SK-N-SH treated with all-trans-retinoic acid at 6 μM for 48 hours (cell line): ENCODE measurements at regions not wholly inside any gene's neighbourhood (a gene's known extent, or its start where the extent isn't known, plus 50 kb on each side); places are given as distances from the start of the nearest gene placed in this dataset.

Source experiments
- ATAC-seq: fragments of 200-7000 bp; cut with Tn5 transposase; 3 replicates; pipeline ENCODE4 v1.9.1; 2020; ENCODE audit warnings: mild to moderate bottlenecking, moderate library complexity
- ARNTL ChIP-seq: fragments of 450-650 bp; formaldehyde crosslinking; IDR thresholded peaks from 2 replicates; pipeline ENCODE4 v1.5.0; 2020; ENCODE audit warnings: low read depth, mild to moderate bottlenecking, moderate library complexity, borderline replicate concordance
- BACH2 ChIP-seq: fragments of 250-450 bp; sonication (Bioruptor Pico); IDR thresholded peaks from 2 replicates; pipeline ENCODE4 v1.9.0; 2021; ENCODE audit warnings: mild to moderate bottlenecking, borderline replicate concordance
- CSRNP3 ChIP-seq: fragments of 250-450 bp; sonication (Bioruptor Pico); IDR thresholded peaks from 2 replicates; pipeline ENCODE4 v1.5.1; 2021; ENCODE audit warnings: mild to moderate bottlenecking, moderate library complexity
- GLIS3 ChIP-seq: fragments of 250-450 bp; sonication (Bioruptor Pico); IDR thresholded peaks from 2 replicates; pipeline ENCODE4 v1.5.0; 2020; ENCODE audit warnings: mild to moderate bottlenecking, moderate library complexity
- ISL1 ChIP-seq: fragments of 250-450 bp; sonication (Bioruptor Pico); IDR thresholded peaks from 2 replicates; pipeline ENCODE4 v2.1.2; 2022; ENCODE audit warnings: mild to moderate bottlenecking, moderate library complexity
- OSR1 ChIP-seq: fragments of 250-450 bp; sonication (Bioruptor Pico); IDR thresholded peaks from 2 replicates; pipeline ENCODE4 v1.8.0; 2022; ENCODE audit warnings: moderate library complexity, mild to moderate bottlenecking, inconsistent platforms
- PATZ1 ChIP-seq: fragments of 250-450 bp; sonication (Bioruptor Pico); IDR thresholded peaks from 2 replicates; pipeline ENCODE4 v1.8.0; 2020; ENCODE audit warnings: mild to moderate bottlenecking, moderate library complexity, borderline replicate concordance
- PPARA ChIP-seq: fragments of 250-450 bp; sonication (Bioruptor Pico); IDR thresholded peaks from 2 replicates; pipeline ENCODE4 v1.5.0; 2020; ENCODE audit warnings: mild to moderate bottlenecking, borderline replicate concordance
- RARB ChIP-seq: fragments of 250-450 bp; sonication (Bioruptor Pico); IDR thresholded peaks from 2 replicates; pipeline ENCODE4 v1.8.0; 2021; ENCODE audit warnings: mild to moderate bottlenecking, moderate library complexity
- SNAI2 ChIP-seq: fragments of 250-450 bp; sonication (Bioruptor Pico); IDR thresholded peaks from 2 replicates; pipeline ENCODE4 v1.5.0; 2020; ENCODE audit warnings: mild to moderate bottlenecking, moderate library complexity
- TCF4 ChIP-seq: fragments of 250-450 bp; sonication (Bioruptor Pico); IDR thresholded peaks from 2 replicates; pipeline ENCODE4 v1.8.0; 2021; ENCODE audit warnings: mild to moderate bottlenecking, moderate library complexity, borderline replicate concordance
- TOX ChIP-seq: fragments of 250-450 bp; sonication (Bioruptor Pico); IDR thresholded peaks from 2 replicates; pipeline ENCODE4 v1.8.0; 2021; ENCODE audit warnings: mild to moderate bottlenecking, moderate library complexity, borderline replicate concordance
- ZC3H10 ChIP-seq: fragments of 250-450 bp; sonication (Bioruptor Pico); IDR thresholded peaks from 2 replicates; pipeline ENCODE4 v1.5.1; 2021; ENCODE audit warnings: mild to moderate bottlenecking, moderate library complexity
- ZFP3 ChIP-seq: fragments of 250-450 bp; sonication (Bioruptor Pico); IDR thresholded peaks from 2 replicates; pipeline ENCODE4 v1.5.0; 2020; ENCODE audit warnings: mild to moderate bottlenecking, moderate library complexity
- ZFP30 ChIP-seq: fragments of 450-650 bp; formaldehyde crosslinking; IDR thresholded peaks from 2 replicates; pipeline ENCODE4 v1.5.0; 2022; ENCODE audit warnings: mild to moderate bottlenecking, moderate library complexity
- ZNF565 ChIP-seq: fragments of 450-650 bp; formaldehyde crosslinking; conservative IDR thresholded peaks from 2 replicates; pipeline ENCODE4 v1.5.0; 2020; ENCODE audit warnings: low read depth, mild to moderate bottlenecking, moderate library complexity
- ZNF70 ChIP-seq: fragments of 450-650 bp; formaldehyde crosslinking; IDR thresholded peaks from 2 replicates; pipeline ENCODE4 v1.5.0; 2020; ENCODE audit warnings: mild to moderate bottlenecking, moderate library complexity
- TF ChIP-seq, protein P1 (sequence below): fragments of 250-450 bp; sonication (Bioruptor Pico); IDR thresholded peaks from 2 replicates; pipeline ENCODE4 v1.5.0; 2020; ENCODE audit warnings: mild to moderate bottlenecking, moderate library complexity
- TF ChIP-seq, protein P2 (sequence below): fragments of 250-450 bp; sonication (Bioruptor Pico); IDR thresholded peaks from 2 replicates; pipeline ENCODE4 v1.5.1; 2020; ENCODE audit warnings: low read depth, mild to moderate bottlenecking, moderate library complexity

GRCh38 chr5:35518104-35518503 lies 99.6 kb upstream of the SPEF2 start:
- no peak for ATAC-seq
- TF ChIP-seq ZC3H10 (CRISPR knock-in tag) (no peak), CSRNP3 (no peak), PPARA (CRISPR knock-in tag) (no peak), ARNTL (no peak), OSR1 (no peak)
- TF ChIP-seq, protein P1, sequence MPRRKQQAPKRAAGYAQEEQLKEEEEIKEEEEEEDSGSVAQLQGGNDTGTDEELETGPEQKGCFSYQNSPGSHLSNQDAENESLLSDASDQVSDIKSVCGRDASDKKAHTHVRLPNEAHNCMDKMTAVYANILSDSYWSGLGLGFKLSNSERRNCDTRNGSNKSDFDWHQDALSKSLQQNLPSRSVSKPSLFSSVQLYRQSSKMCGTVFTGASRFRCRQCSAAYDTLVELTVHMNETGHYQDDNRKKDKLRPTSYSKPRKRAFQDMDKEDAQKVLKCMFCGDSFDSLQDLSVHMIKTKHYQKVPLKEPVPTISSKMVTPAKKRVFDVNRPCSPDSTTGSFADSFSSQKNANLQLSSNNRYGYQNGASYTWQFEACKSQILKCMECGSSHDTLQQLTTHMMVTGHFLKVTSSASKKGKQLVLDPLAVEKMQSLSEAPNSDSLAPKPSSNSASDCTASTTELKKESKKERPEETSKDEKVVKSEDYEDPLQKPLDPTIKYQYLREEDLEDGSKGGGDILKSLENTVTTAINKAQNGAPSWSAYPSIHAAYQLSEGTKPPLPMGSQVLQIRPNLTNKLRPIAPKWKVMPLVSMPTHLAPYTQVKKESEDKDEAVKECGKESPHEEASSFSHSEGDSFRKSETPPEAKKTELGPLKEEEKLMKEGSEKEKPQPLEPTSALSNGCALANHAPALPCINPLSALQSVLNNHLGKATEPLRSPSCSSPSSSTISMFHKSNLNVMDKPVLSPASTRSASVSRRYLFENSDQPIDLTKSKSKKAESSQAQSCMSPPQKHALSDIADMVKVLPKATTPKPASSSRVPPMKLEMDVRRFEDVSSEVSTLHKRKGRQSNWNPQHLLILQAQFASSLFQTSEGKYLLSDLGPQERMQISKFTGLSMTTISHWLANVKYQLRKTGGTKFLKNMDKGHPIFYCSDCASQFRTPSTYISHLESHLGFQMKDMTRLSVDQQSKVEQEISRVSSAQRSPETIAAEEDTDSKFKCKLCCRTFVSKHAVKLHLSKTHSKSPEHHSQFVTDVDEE: no peak
- TF ChIP-seq, protein P2, sequence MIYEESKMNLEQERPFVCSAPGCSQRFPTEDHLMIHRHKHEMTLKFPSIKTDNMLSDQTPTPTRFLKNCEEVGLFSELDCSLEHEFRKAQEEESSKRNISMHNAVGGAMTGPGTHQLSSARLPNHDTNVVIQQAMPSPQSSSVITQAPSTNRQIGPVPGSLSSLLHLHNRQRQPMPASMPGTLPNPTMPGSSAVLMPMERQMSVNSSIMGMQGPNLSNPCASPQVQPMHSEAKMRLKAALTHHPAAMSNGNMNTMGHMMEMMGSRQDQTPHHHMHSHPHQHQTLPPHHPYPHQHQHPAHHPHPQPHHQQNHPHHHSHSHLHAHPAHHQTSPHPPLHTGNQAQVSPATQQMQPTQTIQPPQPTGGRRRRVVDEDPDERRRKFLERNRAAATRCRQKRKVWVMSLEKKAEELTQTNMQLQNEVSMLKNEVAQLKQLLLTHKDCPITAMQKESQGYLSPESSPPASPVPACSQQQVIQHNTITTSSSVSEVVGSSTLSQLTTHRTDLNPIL: no peak
- TF ChIP-seq, all 23 proteins: peak for 0

DNA sequence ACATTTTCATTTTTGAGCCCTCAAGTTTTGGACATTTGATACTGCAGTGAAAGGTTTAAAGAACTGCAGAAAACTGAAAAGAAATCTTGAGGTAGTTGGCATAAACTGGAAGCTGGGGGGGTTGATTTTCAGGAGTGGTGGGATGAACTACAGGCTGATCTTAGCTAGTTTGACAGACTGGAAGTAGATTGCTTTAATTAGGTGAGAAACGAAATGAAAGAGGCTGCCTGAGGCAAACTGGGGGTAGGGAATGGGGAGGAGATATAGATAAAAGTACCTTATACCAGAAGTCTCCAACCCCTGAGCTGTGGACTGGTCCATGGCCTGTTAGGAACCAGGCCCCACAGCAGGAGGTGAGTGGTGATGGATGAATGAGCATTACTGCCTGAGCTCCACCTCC lies 101.4 kb upstream of the SPEF2 start:
- TF ChIP-seq ZFP3 (CRISPR knock-in tag) (no peak), PATZ1 (CRISPR knock-in tag) (no peak), RARB (no peak), CSRNP3 (no peak), ZNF565 (CRISPR knock-in tag) (no peak), TCF4 (CRISPR knock-in tag) (no peak), PPARA (CRISPR knock-in tag) (no peak), GLIS3 (CRISPR knock-in tag) (no peak), ISL1 (CRISPR knock-in tag) (no peak), ARNTL (no peak), ZFP30 (CRISPR knock-in tag) (no peak), BACH2 (CRISPR knock-in tag) (no peak)
- no peak for ATAC-seq

- ATAC-seq: no peak
- TF ChIP-seq OSR1: no peak
- no peak for TF ChIP-seq ZC3H10 (CRISPR knock-in tag)
- no peak for TF ChIP-seq TCF4 (CRISPR knock-in tag)
- TF ChIP-seq ARNTL: no peak
- TF ChIP-seq GLIS3 (CRISPR knock-in tag): no peak
- TF ChIP-seq ZFP3 (CRISPR knock-in tag): no peak
- no peak for TF ChIP-seq ZNF70 (CRISPR knock-in tag)
- TF ChIP-seq SNAI2: no peak
- TF ChIP-seq ZNF565 (CRISPR knock-in tag): no peak
- TF ChIP-seq CSRNP3: no peak
- no peak for TF ChIP-seq PATZ1 (CRISPR knock-in tag)
- TF ChIP-seq, protein P1: no peak
- no peak for TF ChIP-seq PPARA (CRISPR knock-in tag)
- no peak for TF ChIP-seq TOX (CRISPR knock-in tag)
- TF ChIP-seq BACH2 (CRISPR knock-in tag): no peak
- TF ChIP-seq, protein P2: no peak
- no peak for TF ChIP-seq ZFP30 (CRISPR knock-in tag)
Measured at GRCh38 chr5:35513612-35514011, 104.1 kb upstream of the SPEF2 start.
